ENCODE measurements at regions not wholly inside any gene's neighbourhood (a gene's known extent, or its start where the extent isn't known, plus 50 kb on each side); places are given as distances from the start of the nearest gene placed in this dataset.
"Not testable (repeated sequence)": the region's sequence is repeated elsewhere in the genome, so short reads cannot be mapped to it uniquely, and the experiment has no call there.

GRCh38 chr3:158026236-158026635, 80.0 kb downstream of the SHOX2 start:
- DNase-seq (ENCODE audit: low read depth) = no peak

GRCh38 chr3:158019897-158020296, 86.3 kb downstream of the SHOX2 start:
- not testable (repeated sequence) for DNase-seq (ENCODE audit: low read depth)

- no peak for DNase-seq (ENCODE audit: low read depth)
Measured at GRCh38 chr3:158018462-158018861, 87.8 kb downstream of the SHOX2 start.

- DNase-seq (ENCODE audit: low read depth) = no peak
Measured at GRCh38 chr3:158012901-158013300, 93.3 kb downstream of the SHOX2 start.

- DNase-seq (ENCODE audit: low read depth) = no peak
Measured at GRCh38 chr3:158005391-158006100, 100.7 kb downstream of the SHOX2 start.

- DNase-seq (ENCODE audit: low read depth) = no peak
Measured at GRCh38 chr3:157999246-157999645, 107.0 kb downstream of the SHOX2 start.

- DNase-seq (ENCODE audit: low read depth) = no peak
Measured at GRCh38 chr3:157982359-157982758, 123.9 kb downstream of the SHOX2 start.

GRCh38 chr3:157981819-157982218, 124.4 kb downstream of the SHOX2 start:
- DNase-seq (ENCODE audit: low read depth) = no peak

GRCh38 chr3:157979022-157979421, 127.2 kb downstream of the SHOX2 start:
- no peak for DNase-seq (ENCODE audit: low read depth)

GRCh38 chr3:157961665-157962064, 144.6 kb downstream of the SHOX2 start:
- no peak for DNase-seq (ENCODE audit: low read depth)

GRCh38 chr3:157958457-157958856, 147.8 kb downstream of the SHOX2 start:
- DNase-seq (ENCODE audit: low read depth) = no peak

GRCh38 chr3:157956850-157957249, 149.4 kb downstream of the SHOX2 start:
- no peak for DNase-seq (ENCODE audit: low read depth)

GRCh38 chr3:157956176-157956575, 150.0 kb downstream of the SHOX2 start:
- DNase-seq (ENCODE audit: low read depth) = no peak

GRCh38 chr3:157953565-157953964, 152.7 kb downstream of the SHOX2 start:
- no peak for DNase-seq (ENCODE audit: low read depth)

- no peak for DNase-seq (ENCODE audit: low read depth)
Measured at GRCh38 chr3:157948605-157949383, 157.4 kb downstream of the SHOX2 start.

GRCh38 chr3:157939166-157939565, 167.1 kb downstream of the SHOX2 start:
- DNase-seq (ENCODE audit: low read depth) = no peak

GRCh38 chr3:157938154-157938779, 168.0 kb downstream of the SHOX2 start:
- DNase-seq (ENCODE audit: low read depth) = no peak

- DNase-seq (ENCODE audit: low read depth) = no peak
Measured at GRCh38 chr3:157931517-157931916, 174.7 kb downstream of the SHOX2 start.

- DNase-seq (ENCODE audit: low read depth) = no peak
Measured at GRCh38 chr3:157930000-157930780, 176.0 kb downstream of the SHOX2 start.

- no peak for DNase-seq (ENCODE audit: low read depth)
Measured at GRCh38 chr3:157926822-157927221, 179.4 kb downstream of the SHOX2 start.

GRCh38 chr3:157922614-157923013, 183.6 kb downstream of the SHOX2 start:
- no peak for DNase-seq (ENCODE audit: low read depth)

- no peak for DNase-seq (ENCODE audit: low read depth)
Measured at GRCh38 chr3:157921811-157922210, 184.4 kb downstream of the SHOX2 start.
